Prostate gland (tissue), 2 donors: ENCODE measurements at regions not wholly inside any gene's neighbourhood (a gene's known extent, or its start where the extent isn't known, plus 50 kb on each side); places are given as distances from the start of the nearest gene placed in this dataset.

Experiments
- DNase-seq: peaks from one replicate; pipeline ENCODE4 v3.0.0-alpha.2; 2019; ENCODE audit warnings: low spot score
- H3K27ac ChIP-seq, 2 donors: fragments of 200-600 bp; sonication (generic); 2 replicates each; pipeline ENCODE4 v1.5.1; 2017 to 2019
- H3K27me3 ChIP-seq: fragments of 200-600 bp; sonication (generic); replicated peaks from 2 replicates; pipeline ENCODE4 v1.5.1; 2019; ENCODE audit not compliant: insufficient read depth
- H3K36me3 ChIP-seq, 2 donors: fragments of 200-600 bp; sonication (generic); 1 replicate in 1 of 2; 2 replicates in 1 of 2; pipeline versions ENCODE4 v1.5.1 to v1.8.1; 2017 to 2019
- H3K4me1 ChIP-seq: fragments of 200-600 bp; sonication (generic); replicated peaks from 2 replicates; pipeline ENCODE4 v1.5.1; 2019
- H3K4me3 ChIP-seq, 2 donors: fragments of 200-600 bp; sonication (generic); 2 replicates each; pipeline ENCODE4 v1.5.1; 2017 to 2019
- H3K9me3 ChIP-seq: fragments of 200-600 bp; sonication (generic); 2 replicates; pipeline ENCODE4 v1.5.1; 2017
- CTCF ChIP-seq, 4 experiments: fragments of 200-600 bp in 2 of 4; fragments of 450-650 bp in 2 of 4; sonication (generic) in 2 of 4; IDR thresholded peaks; 1 replicate in 3 of 4; 2 replicates in 1 of 4; pipeline ENCODE4 v1.5.1; 2016 to 2019; ENCODE audit warnings: antibody characterized with exemption in 4 of 4, mild to moderate bottlenecking in 2 of 4, moderate library complexity in 2 of 4
- POLR2A ChIP-seq: fragments of 450-650 bp; IDR thresholded peaks from one replicate; pipeline ENCODE4 v1.6.1; 2016; ENCODE audit warnings: antibody characterized with exemption, mild to moderate bottlenecking
- POLR2AphosphoS5 ChIP-seq: sonication (generic); formaldehyde crosslinking; IDR thresholded peaks from one replicate; pipeline ENCODE4 v1.6.1; 2017; ENCODE audit warnings: antibody characterized with exemption
- WGBS: methylation state at CpG from one replicate; pipeline ENCODE4 v1.1.5; 2018; 5-methylcytosine and 5-hydroxymethylcytosine counted together
- intact Hi-C: fragments of 100-400 bp; cut with DNase I; formaldehyde crosslinking; loops from one replicate; pipeline ENCODE4 v1.14.2; 2022
- small RNA-seq, 2 donors: library from RNA; depleted of rRNA; stranded (forward); fragments of <200 nt; gene quantifications; one replicate each; pipeline ENCODE3, GENCODE V24; 2016

GRCh38 chr4:55284331-55284730 lies 61.7 kb upstream of the SRD5A3 start:
- no peaks in the 10 kb centered on the region for H3K9me3 ChIP-seq
- WGBS = 97% methylated on average over 1 of the region's 1 CpG
- intact Hi-C loops = no loop called here
- no peaks in the 10 kb centered on the region for H3K4me1 ChIP-seq
- no peak for DNase-seq
- TF ChIP-seq POLR2AphosphoS5 = no peak
- TF ChIP-seq POLR2A = no peak
- no peak for TF ChIP-seq CTCF (IDR thresholded peaks at IDR 0.05)
- H3K27me3 ChIP-seq = no peaks in the 10 kb centered on the region
- H3K27ac ChIP-seq = no peak overlapping the region
- H3K4me3 ChIP-seq = no peak overlapping the region
- H3K36me3 ChIP-seq = no peaks in the 10 kb centered on the region

GRCh38 chr4:55291227-55291640 lies 54.8 kb upstream of the SRD5A3 start:
- Histone ChIP-seq H3K4me3 (no peak overlapping the region), H3K27ac (no peak overlapping the region), H3K27me3 (no peaks in the 10 kb centered on the region), H3K4me1 (no peaks in the 10 kb centered on the region), H3K9me3 (no peaks in the 10 kb centered on the region), H3K36me3 (no peaks in the 10 kb centered on the region)
- intact Hi-C loops = no loop called here
- TF ChIP-seq POLR2A (no peak), POLR2AphosphoS5 (no peak), CTCF (IDR thresholded peaks at IDR 0.05) (no peak)
- 51% methylated on average over 3 of the region's 3 CpGs for WGBS
- no peak for DNase-seq

- intact Hi-C loops = no loop called here
- H3K36me3 ChIP-seq = no peaks in the 10 kb centered on the region
- H3K4me3 ChIP-seq = no peak overlapping the region
- H3K27ac ChIP-seq = no peak overlapping the region
- DNase-seq = no peak
- no peak for TF ChIP-seq POLR2A
- no peak for TF ChIP-seq POLR2AphosphoS5
- TF ChIP-seq CTCF (IDR thresholded peaks at IDR 0.05) = no peak
- H3K4me1 ChIP-seq = no peaks in the 10 kb centered on the region
- WGBS = 82% methylated on average over 4 of the region's 4 CpGs
- H3K9me3 ChIP-seq = no peaks in the 10 kb centered on the region
- no peaks in the 10 kb centered on the region for H3K27me3 ChIP-seq
Observed at GRCh38 chr4:55296096-55296495, 49.9 kb upstream of the SRD5A3 start.

Small RNAs in the stretch of these regions (small RNA-seq; reads per million reads assigned to genes)
- gene RN7SL822P (0 reads per million in 2 donors), gene RNU6-746P (0 reads per million in 2 donors)
